Cerebellar nuclear complex (tissue), 1 donor: ENCODE measurements at regions not wholly inside any gene's neighbourhood (a gene's known extent, or its start where the extent isn't known, plus 50 kb on each side); places are given as distances from the start of the nearest gene placed in this dataset.

Source experiments
- DNase-seq, 2 experiments: peaks; one replicate each; lab custom pipeline; 2025; lab: John Stamatoyannopoulos, UW

DNA sequence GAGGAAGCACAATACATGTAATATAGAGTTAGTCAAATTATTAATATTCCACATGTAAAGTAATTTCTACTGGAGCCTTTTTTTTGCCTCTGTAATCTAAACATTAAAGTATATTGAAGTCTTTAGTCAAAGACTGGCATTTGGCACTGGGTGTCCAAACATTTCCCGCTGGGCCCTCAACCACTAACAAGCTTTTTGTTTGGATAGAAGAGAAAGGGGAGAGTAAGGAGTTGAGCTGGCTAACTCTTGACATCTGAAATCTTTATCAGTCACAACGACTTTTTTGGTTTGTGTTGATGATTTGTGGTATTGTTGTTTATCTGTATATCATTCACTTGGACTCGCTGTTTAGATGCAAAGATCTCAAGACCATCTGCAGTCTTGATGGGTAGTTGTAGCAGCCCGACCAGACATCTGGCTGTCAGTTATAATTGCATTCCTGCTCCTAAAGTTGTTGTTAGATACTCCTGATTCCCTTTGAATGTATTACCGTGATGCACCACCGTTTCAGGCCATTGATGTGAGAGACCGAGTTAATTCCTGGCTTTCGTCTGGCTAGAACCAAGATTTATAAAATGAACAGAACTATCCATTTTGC, 379.6 kb downstream of the MTX2 start:
- DNase-seq: no peak

DNA sequence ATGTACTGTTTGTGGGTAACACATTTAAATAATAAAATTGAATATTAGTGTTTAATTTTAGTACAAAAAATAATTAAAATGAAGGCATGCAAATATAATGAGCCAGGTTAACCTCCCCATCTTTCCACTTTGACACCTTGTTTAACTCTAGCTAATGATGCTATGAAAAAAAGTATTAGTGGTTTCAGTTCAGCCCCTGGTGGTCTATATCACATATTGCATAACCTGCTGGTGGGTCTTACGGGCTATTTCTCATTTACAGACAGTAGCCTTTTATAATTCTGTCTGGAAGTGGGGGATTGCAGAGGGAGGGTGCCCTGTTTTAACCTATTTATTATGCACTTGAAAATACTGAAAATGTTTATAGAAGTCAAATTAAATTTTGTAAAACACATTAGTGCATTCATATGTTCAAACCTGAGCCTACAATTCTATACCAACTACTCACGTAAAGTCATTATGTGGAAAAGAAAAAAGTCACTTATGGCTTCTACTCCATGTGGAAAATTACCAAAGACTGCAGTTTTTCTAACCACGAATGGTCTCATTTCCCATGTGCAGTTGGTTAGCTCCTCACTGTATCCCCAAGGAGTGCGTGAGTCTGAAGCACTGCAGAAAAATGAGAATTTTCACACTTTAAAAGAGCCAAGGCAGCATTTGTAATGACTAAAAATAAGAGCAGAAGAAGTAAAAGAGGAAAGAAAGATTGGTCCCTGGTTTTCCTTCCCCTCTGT, 381.0 kb downstream of the MTX2 start:
- no peak for DNase-seq

DNA sequence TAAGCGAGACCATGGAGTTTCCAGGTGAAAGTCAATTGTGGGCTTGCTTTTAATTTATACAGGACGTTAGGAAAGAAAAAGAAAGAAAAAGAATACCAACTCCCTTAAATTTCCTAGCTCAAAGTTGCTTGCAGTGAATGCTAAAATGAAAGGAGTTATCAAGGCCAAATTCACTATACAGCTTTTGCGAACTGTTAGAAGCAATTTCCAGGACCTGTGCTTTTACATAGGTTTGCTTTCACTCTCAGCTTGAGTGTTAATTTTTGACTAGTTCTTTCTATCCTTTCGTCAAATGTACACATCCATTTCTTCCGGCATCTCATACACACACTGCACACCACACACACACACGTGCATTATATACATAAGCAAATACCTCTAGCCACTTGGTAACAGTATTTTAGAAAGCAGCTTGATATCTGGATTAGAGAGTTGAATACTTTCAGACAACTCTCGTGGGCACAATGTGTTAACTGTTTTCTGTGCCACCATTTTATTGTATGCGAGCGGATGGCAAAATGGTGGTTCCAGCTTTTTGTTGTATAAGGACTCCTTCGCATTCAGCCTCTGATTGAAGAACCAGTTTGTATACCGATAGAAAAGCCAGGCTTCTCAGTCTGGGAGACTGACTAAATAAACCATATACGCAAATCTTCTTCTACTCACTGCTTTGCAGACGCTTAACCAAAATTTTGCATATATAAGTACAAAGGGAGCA, 381.8 kb downstream of the MTX2 start:
- DNase-seq: no peak

DNA sequence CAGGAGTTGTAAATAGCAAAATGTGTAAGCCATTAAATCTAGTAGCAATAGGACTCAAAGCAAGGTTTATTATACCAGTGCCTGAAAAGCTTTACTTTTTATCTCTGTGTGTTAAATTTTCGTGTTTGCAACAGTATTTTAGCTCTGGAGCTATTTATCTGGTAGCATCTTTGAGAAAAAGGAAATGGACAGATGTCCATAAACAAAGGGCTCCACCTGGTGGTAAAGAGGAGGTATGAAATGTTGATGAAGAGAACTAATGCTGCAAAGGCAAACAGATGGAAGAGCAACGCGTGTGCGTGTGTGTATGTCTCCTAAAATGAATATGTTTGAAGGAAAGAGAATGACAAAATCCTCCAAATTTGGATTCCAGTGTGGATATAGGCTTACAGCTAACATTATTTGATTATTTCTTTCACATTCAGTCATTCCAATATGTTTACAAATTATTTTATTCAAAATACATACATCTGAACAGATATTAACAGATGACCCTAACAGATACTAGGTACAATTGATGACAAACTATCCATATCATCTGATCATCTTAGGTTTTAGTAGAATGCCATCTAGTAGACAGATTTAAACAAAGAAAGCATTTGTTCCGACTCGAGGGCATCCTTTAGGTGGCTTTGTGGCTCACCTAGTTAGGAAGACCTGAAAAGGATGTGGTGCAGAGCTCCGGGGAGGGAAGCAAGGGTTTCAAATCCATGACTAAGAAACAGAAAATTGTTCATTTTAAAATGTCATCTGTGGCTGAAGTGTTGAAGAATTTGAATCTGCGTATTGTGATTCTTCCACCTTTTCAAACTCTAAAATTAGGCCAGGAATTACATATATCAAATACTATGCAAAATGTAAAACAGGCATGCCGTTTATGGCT, 383.3 kb downstream of the MTX2 start:
- DNase-seq: peak in 1 of 2 experiments; percentile 20

DNA sequence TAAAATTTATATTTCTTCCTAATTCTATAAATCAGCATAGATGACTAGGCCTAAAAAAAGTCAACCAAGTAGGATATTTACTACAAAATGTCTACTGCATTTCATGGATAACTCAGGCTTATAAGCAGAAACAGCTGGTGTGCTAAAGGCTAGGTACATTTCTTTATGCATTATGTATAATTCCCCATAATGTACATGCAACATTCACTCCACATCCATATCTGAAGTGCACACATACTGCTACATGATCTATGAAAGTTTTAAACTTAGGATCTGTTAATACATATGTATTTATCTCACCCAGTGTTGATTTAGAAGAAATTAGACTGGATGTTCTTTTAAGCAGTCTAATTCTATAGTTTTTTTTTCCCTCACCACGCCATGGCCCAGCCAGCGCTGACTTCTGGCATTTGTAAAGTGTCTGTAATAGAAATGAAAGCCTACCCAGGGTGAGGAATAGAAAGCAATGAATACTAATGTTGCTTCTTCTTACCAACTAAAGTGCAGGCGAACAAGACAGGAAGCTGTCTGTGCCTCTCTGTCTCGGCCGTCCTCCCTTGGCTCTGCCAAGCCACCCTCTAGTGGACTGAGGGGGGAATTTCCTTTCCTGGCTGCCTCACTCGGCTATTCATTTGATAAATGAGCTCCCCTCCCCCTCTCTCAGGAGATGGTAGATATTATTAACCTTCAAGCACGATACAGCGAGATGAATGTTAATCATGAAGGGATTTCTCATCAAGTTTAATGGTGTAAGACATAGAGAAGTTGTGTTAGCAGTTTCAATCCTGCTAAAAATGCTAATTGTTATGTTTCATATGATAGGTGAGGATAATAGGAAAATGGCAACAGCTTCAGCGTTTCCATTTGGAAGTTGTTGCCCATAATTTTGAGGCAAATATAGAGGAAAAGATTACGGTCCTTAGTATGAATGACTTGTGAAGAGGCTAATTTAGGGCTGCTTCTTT, 384.5 kb downstream of the MTX2 start:
- DNase-seq: no peak

DNA sequence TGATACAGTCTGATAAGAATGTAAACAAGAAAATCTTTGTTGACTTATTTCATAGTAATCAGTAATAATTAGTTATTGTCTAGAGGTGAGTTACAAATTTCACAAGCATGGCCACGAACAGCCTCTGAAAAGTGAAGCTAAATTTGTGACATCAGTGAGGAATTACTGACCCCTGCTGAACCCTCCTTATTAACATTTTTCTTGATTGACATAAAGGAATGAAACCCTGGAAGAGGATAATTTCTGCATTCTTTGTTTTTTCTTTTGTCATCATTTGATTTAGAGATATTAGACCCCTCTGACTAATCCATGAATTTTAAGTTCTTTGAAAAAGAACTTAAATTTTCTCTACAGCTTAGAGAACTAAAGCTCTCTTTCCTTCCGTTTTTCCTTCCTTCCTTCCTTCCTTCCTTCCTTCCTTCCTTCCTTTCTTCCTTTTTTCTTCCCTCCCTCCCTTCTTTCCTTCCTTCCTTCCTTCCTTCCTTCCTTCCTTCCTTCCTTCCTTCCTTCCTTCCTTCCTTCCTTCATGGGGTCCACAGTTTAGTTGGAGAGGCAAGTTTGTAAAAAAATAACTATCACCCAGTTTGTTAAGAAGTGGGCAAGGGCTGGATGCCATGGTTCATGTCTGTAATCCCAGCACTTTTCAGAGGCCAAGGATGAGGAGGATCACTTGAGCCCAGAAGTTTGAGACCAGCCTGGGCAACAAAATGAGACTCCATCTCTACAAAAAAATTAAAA, 387.0 kb downstream of the MTX2 start:
- no peak for DNase-seq

DNA sequence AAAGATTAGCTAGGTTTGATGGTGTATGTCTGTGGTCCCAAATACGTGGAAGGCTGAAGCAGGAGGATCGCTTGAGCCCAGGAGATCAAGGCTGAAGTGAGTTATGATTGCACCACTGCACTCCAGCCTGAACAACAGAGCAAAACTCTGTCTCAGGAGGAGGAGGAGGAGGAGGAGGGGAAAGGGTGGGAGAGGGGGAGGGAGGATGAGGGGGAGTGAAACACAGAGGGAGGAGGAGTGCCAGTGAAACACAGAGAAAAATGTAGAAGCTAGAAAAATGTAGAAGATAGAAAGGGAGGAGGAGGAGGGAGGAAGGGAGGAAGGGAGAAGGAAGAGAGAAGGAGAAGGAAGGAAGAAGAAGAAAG, 387.5 kb downstream of the MTX2 start:
- DNase-seq: no peak

DNA sequence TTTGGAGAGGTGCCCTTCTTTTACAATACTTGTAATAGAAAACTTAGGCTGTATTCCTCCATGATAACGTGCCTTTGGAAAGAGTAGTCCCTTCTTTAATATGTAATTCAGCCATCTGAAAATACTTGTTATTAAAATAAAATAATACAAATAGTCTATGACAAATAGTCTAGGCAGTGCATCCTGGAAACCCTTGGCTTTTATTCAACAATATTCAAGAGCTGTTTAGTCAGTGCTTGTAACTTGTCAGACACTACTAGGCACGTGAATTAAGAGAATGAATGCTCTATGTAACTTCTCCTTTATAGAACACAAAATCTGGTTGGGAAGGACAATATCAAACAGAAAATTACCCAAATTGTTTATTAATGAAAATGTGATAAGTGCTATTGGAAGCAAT, 388.2 kb downstream of the MTX2 start:
- DNase-seq: no peak

DNA sequence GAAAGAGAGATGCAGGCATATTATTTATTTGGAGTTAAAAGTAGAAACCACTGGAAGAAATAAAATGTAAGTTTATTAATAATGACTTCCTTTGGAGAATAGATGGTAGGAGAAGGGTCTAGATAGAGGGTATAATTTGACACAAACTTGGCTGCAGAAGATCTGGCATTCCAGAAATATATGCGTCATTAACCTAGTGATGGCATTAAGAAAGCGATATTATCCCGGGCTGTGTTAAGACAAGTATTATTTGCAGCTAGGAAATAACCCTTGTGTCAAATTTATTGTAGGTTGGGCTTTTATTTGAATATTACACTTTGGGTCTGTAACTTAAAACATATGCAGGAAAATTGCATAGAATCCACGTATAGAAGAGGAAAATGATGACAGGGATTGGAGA, 389.5 kb downstream of the MTX2 start:
- no peak for DNase-seq

DNA sequence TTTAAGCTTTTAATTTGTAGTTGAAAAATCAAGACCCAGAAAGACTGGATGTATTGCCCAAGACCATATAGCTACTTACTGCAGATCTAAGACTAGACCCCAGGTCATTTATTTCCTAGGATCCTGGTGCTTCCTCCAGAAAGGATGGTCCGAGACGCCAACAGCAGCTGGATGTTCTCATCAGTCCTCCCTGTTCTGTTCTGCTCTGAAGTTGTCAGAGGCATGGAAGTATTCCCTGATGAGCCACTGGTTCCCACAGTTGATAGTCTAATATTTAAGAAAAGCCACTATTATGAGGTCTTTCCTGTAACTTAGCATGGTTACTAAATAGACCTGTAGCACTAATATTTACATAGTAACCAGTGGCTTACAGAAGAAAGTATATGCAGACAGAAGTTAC, 393.5 kb downstream of the MTX2 start:
- no peak for DNase-seq

DNA sequence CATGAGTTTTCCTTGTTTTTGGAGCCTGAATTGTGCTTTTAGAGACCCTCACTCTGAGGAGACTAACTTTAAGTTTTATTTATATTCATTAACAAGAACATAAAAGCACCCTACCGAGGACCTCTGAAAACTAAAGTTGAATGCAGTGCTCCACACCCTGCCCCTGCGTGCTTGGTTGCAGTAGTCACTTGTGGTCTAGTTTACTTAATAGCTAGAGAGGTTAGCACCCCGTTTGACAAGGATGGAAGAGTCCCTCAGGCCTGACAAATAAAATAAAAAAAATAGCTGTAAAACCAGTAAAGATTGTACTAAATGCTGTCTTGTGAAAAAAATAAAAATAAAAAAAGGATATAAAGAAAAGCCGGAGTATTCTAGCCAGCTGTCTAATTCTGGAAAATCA, 395.2 kb downstream of the MTX2 start:
- no peak for DNase-seq

DNA sequence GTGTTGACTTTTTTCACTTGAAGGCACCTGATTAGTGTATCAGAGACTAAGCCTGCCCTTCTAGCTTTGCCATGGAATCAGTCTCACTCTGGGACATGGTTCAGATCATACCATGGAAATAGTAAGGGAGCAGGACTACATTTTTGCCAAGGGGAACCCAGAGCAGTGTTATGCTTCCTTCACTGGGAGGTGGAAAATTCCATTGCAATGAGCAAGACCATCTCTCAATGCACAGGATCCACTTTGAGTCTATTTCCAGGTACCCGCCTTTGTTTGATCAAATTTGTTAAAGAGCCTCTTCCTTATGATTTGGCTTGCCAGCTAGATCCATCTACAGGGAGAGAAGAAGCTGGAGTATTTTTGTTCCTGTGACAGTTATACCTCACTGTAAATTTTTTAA, 395.8 kb downstream of the MTX2 start:
- DNase-seq: no peak

DNA sequence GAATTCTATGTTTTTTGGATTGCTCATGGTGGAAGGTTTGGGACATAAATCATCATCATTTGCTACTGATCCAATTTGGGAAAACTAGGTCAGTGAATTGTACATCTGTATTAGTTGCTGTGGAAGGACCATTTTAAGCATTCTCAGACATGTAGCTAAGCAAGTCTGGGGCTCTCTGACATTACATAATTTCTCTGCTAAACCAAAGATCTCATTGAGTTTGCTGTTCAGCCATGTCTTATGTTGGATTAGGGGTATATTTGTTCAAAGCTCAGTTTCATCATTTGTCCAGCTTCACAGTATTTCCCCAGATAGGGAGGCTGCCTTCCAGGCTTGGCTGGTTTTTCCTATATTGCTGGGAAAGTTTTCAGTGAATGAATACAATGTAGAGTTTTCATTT, 399.7 kb downstream of the MTX2 start:
- no peak for DNase-seq

DNA sequence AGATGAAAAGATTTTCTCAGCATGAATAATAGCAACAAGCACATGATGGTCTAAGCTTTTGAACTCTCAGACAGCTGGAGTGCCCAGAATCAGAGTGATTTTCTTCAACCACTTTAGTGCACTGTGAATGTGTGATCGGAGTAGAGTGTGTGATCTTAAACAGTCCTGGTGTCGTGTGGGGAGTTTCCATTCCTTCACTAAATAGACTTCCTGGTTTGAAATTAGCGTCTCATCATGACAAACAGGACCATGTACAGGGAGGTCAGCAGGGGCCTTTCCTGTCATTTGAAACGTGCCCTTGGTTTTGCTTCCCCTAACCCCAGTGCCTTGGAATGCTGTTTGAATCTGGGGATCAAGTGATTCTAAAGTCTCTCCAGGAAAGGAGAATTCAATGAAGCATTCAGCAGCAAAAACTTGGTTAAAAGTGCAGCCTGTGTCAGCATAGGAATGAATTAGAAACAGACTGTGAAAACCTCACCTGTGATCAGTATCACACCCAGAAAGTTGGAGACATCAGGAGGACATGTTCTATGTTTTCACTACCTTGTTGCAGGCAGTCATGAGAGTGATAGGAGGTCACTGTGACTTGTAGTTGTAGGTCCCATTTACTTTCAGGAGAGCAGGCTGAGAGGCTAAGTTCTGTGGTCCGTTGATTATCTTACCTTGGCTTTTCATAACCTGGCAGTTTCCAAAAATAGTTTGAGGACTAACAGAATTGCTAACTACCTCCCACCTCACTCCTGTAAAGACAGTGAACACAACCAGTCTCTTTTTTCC, 400.3 kb downstream of the MTX2 start:
- DNase-seq: no peak

DNA sequence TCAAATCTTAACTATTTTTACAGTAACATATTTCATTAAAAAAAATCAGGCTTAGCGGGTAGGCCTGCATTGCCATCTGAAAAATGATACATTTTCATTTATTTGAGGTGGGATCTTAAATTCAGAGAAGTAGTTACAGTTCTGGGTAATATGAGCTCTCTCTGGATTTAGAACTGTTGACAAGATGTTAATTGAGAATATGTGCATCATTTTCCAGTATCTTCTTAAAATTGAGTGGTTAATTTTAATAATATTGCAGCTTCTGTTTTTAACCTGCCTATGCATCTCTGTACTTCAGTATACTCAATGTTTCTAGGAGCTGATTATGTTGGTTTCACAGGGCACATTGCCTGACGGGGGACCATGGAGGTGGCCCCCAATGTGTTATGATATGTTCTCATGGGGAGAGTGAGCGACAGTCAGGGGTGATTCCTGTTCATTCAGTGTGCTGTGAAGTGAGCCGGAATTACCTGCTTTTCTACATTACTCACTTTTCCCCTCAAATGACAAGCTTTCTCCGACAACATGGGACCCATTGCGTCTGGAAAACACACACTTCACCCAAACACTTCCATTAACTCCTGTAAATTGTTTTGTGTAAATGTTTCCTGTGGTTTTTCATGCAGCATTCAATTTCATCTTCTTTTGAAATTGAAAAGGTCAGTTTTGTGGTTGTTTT, 406.2 kb downstream of the MTX2 start:
- no peak for DNase-seq

DNA sequence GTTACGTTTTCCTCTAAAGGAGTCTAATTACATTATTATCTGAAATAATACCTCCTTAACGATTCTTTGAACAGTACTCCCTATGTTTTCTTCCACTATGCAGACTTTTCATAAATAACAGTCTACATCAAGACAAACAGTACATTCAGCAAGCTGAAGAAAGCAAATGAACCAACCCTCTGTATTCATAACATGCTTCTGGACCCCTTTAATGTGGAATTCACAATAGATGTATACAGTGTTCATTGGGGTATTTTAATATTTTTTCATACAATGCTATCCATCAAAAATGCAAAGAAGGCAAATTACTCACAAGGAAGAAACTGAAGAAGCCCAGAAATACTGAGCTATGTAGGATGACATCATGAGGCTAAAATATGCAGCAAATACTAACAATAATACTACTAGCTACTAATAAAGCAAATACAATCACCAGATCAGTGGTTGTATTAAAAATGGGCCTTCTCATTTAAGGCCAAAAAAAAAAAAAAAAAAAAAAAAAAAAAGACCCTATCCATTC, 408.6 kb downstream of the MTX2 start:
- DNase-seq: no peak

DNA sequence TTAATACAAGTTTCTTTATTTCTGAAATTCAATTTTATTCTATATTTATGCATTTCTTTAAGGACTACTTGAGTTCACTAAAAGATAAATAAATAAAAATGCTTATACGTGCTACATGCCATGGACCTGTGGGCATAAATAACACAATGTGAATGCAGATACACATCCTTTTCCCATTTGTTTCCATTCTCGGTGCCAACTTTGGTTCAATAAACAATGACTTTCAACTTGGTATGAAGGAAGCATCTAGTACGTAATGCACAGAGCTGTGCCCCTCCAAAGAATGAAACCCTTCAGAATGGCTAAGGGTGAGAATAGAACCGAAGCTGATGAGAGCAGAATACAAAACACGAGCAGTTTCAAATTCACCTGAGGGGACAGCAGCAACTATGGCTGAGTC, 409.3 kb downstream of the MTX2 start:
- DNase-seq: no peak

DNA sequence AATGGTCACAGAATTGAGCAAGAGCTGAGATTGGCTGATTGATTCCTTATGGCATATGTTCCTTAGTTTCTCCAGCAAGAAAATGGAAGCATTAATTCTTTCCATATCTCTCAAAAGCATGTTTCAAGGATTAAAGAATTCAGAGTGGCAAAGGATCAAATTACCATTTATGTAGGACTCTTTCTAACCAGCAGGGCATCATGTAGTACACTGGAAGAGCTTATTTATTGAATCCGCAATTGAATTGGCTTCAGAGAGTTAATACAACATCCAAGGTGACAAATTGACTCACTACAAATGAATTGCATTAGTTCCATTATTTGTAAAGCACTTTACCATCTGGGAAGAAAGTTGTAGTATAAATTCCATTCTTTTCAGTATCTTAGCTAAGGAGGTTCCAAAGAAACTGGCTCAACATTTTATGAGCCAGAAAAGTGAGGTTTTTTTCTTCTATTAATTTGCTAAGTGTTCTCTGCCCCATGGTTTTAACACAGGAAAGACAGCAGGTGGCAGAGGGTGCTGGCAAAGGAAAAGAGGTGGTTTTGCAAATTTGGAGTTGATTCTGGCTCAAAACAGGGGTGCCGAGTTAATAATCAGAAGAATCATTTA, 409.9 kb downstream of the MTX2 start:
- DNase-seq: no peak
